ENCODE measurements at regions not wholly inside any gene's neighbourhood (a gene's known extent, or its start where the extent isn't known, plus 50 kb on each side); places are given as distances from the start of the nearest gene placed in this dataset.

- no peak for DNase-seq (ENCODE audit: low spot score)
These were observed 103.4 kb upstream of the HAAO start for GRCh38 chr2:42895791-42896135.

GRCh38 chr2:42895134-42895790 lies 102.9 kb upstream of the HAAO start:
- no peak for DNase-seq (ENCODE audit: low spot score)

GRCh38 chr2:42893047-42893758 lies 100.8 kb upstream of the HAAO start:
- no peak for DNase-seq (ENCODE audit: low spot score)

- no peak for DNase-seq (ENCODE audit: low spot score)
These were observed 98.5 kb upstream of the HAAO start for GRCh38 chr2:42890791-42891355.

DNA sequence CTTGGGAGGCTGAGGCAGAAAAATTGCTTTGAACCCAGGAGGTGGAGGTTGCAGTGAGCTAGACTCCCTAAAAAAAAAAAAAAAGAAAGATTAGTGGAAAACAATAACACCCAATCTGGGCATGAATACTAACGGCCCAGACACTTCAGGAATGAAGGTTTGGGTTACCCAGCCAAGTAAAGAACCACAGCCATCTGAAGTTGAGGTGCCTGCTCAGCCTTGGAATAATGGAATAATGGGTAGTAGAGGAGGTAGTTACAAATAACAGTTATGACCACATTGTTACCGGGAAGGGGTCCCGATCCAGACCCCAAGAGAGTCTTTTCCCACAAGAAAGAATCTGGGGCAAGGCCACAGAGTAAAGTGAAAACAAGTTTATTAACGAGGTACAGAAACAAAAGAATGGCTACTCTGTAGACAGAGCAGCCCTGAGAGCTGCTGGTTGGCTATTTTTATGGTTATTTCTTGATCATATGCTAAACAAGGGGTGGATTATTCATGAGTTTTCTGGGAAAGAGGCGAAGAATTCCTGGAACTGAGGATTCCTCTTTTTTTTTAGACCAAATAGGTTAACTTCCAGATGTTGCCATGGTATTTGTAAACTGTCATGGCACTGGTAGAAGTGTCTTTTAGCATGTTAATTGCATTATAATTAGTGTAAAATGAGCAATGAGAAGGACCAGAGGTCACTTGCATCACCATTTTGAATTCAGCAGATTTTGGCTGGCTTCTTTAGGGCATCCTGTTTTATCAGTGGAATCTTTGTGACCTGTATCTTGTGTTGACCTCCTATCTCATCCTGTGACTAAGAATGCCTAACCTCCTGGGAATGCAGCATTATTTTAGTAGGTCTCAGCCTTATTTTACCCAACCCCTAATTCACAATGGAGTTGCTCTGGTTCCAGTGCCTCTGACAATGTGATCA lies 96.2 kb upstream of the HAAO start:
- DNase-seq (ENCODE audit: low spot score), result no peak

DNA sequence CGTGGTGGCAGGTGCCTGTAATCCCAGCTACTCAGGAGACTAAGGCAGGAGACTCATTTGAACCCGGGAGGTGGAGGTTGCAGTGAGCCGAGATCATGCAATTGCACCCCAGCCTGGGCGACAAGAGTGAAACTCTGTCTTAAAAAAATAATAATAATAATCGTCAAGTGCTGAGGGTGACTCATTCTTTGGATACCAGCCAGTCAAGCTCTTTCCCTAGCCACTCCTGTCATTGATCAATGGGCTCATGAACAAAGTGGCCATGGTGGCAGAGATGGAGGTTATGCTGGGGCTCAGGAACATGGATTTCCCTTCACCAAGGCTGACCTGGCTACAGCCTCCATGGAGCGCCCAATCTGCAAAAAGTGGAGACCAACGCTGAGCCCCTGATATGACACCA lies 94.5 kb upstream of the HAAO start:
- DNase-seq (ENCODE audit: low spot score), result no peak

- DNase-seq (ENCODE audit: low spot score), result no peak
These were observed 90.4 kb upstream of the HAAO start for GRCh38 chr2:42882756-42883155.

DNA sequence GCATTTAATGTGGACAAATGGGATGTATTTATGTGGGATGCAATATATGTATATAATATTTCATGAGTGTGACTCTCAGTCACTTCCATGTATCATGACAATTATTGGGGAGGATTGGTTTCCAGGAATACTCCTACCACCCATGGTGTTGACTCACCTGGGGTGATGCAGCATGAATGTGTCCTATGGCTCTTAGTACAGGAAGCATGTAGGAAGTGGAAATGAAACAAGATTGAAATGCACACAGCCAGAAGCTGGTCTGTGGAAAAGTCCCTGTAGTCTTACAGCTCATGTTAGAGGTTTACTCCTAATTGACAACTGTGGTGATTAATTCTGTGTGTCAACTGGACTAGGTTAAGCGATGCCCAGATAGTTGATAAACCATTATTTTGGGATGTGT lies 89.3 kb upstream of the HAAO start:
- no peak for DNase-seq (ENCODE audit: low spot score)

DNA sequence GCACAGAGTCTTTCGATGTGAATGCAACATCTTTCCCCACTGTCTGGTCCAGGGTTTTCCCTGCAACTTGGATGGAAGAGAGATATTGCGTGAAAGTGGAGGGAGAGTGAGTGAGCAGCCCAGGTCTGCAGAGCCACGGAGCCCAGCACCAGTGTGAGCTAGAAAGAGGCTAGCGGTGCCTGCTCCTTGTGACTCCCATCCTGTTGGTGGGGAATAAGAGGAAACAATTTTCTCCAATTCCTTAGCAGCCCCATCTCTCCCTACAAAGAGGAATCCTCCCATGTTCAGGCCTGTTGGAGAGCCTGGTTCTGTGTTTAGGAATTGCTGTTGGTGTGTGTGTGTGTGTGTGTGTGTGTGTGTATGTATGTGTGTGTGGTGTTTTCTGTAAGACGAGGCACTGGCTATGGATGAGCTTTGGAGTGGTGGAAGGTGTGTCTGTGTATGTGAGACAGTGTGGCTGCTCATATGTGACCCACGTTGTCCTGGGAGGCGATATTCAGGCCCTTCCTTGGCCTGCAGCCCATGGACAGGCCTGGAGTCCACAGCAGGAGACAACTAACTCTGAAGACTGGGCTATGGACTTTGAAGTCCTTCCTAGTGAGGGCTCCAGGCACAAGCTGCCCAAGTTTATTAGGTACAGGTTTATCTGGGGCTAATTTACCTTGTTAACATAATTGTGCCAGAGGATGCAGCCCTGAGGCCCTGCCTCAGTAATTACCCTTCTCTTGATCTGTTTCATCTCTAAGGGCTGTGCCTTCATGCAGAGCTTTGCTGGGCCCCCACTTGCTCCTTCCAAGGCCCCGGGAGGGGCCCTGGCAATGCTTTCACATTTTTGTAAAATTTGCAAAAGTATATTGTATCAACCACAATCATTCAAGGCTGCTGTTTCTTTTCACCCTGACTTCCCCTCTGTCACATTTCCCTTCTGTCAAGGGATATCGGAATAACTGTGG lies 88.6 kb upstream of the HAAO start:
- no peak for DNase-seq (ENCODE audit: low spot score)

- DNase-seq (ENCODE audit: low spot score), result no peak
These were observed 87.7 kb upstream of the HAAO start for GRCh38 chr2:42879913-42880737.

DNA sequence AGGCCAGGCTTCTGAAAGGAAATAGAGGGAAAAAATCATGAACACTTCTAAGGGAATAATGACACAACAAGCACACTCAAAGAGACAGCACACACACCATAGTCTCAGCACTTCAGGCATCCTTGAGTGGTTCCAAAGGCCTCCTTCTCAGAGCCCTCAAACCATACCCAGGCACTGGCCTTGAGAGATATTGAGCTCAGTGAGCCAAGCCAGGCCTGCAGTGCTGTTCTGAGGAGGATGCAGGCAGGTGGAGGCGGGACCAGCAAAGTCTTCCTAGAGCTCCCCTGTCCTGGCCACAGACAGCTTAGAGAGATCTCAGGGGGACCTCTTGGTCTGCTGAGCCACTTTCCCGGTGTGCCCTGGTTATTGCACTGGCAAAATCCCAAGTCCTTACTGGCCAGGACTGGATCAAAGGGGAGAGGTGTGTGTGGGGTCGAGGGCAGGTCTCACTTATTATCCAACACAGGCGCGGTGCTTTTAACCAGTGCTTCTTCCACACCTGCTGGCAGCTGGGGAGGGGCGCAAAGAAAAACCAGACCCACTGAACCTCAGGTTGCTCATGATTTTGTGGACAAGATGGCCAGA lies 86.8 kb upstream of the HAAO start:
- no peak for DNase-seq (ENCODE audit: low spot score)

GRCh38 chr2:42878581-42878980 lies 86.2 kb upstream of the HAAO start:
- no peak for DNase-seq (ENCODE audit: low spot score)

- DNase-seq (ENCODE audit: low spot score), result no peak
These were observed 85.6 kb upstream of the HAAO start for GRCh38 chr2:42877936-42878335.

- DNase-seq (ENCODE audit: low spot score), result no peak
These were observed 85.1 kb upstream of the HAAO start for GRCh38 chr2:42877511-42877910.

GRCh38 chr2:42876326-42876751 lies 84.0 kb upstream of the HAAO start:
- DNase-seq (ENCODE audit: low spot score), result no peak

DNA sequence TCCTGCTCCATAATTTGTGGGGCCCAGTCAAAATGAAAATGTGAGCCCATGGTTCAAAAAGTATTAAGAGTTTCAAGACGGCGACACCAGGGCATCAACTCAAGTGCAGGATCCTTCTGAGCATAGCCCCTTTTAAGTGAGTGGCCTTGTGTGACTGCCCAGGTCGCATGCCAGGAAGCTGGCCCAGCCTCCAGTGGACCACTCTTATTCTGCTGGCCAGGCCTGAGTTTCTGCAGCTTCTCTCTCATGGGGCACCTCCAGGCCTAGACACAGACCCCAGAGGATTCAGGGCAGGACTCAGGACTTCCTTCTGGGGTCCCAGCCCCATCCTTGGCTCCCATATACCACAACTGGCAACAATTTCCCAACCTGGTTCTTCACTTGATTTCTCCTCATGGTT lies 83.5 kb upstream of the HAAO start:
- no peak for DNase-seq (ENCODE audit: low spot score)

DNA sequence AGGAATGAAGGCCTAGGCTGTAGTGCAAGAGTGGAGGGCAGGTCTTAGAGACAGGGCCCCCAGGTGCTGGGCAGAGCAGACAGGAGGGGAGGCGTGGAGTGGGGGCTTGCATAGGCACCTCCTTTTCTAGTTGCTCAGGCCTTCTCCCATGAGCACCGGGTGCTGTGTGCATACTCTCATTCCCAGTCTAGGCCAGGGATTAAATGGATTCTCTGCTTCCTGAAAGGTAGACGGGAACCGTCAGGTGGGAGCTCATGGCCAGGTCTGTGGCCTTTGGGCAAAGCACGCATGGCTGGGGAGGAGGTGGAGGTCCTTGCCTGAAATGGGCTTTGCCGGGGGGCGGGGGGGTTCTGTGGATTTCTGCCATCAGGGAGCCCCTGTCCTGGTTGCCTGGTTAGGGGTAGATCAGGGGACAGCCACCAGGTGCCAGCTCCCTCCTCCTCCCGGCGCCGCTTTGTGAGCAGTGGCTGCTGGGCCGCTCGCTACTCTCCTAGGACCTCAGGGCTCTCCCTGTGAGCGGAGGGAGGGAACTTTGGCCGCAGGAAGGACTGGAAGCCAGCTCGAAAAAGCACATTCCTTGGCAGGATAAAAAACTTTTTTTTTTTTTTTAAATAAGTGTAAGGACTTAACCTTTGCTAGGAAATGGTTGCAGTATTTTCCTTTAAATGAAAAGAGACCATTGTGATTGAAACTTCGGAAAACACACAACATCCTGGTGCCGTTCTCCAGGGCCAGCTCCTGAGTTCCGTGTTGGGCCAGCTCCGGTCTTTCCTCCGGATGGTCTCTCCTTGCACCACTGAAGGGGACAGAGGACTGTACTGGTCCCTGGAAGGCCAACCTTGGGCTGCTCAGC lies 82.8 kb upstream of the HAAO start:
- no peak for DNase-seq (ENCODE audit: low spot score)

DNA sequence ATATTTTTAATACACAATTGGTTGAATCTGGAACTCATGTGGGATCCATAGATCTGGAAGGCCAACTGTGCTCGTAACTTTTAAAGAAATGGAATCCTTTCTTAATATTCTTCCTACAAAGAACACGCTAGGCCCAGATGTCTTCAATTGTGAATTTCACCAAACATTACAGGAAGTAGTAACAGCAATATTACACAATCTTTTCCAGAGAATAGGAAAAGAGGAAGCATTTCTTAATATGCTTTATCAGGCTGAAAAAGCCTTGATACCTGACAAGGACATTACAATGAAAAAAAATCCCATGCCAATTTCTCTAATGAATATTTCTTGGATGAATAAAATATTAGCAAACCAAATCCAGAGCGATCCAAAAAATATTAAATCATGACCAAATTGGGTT lies 80.3 kb upstream of the HAAO start:
- DNase-seq (ENCODE audit: low spot score), result no peak

- DNase-seq (ENCODE audit: low spot score), result no peak
These were observed 79.0 kb upstream of the HAAO start for GRCh38 chr2:42871372-42871771.
